Body of pancreas (tissue), 4 donors: ENCODE measurements at regions not wholly inside any gene's neighbourhood (a gene's known extent, or its start where the extent isn't known, plus 50 kb on each side); places are given as distances from the start of the nearest gene placed in this dataset.

Experiments
- POLR2A ChIP-seq, 3 donors: fragments of 450-650 bp; IDR thresholded peaks; one replicate each; pipeline ENCODE4 v1.6.1; 2016; ENCODE audit warnings: antibody characterized with exemption in 3 of 3, mild to moderate bottlenecking in 2 of 3
- TF ChIP-seq, protein P1 (sequence below), 7 experiments: fragments of 450-650 bp in 4 of 7; fragments of 200-600 bp in 3 of 7; sonication (generic) in 3 of 7; IDR thresholded peaks; one replicate each; pipeline ENCODE4 v1.5.1; 2016 to 2019; ENCODE audit warnings: antibody characterized with exemption in 7 of 7

DNA sequence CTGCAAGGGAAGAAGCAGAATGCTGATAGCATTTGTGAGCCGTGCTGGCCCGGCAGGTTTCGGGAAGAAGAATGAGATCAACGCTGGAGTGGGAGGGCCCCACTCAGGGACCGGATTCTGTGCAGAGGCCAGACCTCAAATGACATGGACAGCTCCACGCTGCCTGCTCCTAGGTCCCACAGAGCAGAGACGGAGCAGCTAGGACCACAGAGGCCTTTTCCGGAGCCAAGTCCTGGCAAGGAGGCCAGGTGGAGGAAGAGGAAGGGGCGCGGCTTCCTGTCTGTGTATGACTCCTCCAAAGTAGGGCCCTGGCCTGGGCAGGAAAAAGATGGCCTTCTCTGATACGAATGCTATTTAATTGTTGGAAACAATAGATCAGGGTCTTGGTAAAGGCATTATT is 139.9 kb downstream of the LRRC30 start:
- TF ChIP-seq POLR2A (IDR thresholded peaks at IDR 0.05): no peak
- TF ChIP-seq, protein P1, sequence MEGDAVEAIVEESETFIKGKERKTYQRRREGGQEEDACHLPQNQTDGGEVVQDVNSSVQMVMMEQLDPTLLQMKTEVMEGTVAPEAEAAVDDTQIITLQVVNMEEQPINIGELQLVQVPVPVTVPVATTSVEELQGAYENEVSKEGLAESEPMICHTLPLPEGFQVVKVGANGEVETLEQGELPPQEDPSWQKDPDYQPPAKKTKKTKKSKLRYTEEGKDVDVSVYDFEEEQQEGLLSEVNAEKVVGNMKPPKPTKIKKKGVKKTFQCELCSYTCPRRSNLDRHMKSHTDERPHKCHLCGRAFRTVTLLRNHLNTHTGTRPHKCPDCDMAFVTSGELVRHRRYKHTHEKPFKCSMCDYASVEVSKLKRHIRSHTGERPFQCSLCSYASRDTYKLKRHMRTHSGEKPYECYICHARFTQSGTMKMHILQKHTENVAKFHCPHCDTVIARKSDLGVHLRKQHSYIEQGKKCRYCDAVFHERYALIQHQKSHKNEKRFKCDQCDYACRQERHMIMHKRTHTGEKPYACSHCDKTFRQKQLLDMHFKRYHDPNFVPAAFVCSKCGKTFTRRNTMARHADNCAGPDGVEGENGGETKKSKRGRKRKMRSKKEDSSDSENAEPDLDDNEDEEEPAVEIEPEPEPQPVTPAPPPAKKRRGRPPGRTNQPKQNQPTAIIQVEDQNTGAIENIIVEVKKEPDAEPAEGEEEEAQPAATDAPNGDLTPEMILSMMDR (IDR thresholded peaks at IDR 0.05): no peak
